Embryonic facial prominence (tissue), 1 donor: ENCODE measurements at regions not wholly inside any gene's neighbourhood (a gene's known extent, or its start where the extent isn't known, plus 50 kb on each side); places are given as distances from the start of the nearest gene placed in this dataset.

Experiments
- DNase-seq: peaks from one replicate; pipeline ENCODE4 v3.0.0-alpha.2; 2016; ENCODE audit errors: extremely low spot score

DNA sequence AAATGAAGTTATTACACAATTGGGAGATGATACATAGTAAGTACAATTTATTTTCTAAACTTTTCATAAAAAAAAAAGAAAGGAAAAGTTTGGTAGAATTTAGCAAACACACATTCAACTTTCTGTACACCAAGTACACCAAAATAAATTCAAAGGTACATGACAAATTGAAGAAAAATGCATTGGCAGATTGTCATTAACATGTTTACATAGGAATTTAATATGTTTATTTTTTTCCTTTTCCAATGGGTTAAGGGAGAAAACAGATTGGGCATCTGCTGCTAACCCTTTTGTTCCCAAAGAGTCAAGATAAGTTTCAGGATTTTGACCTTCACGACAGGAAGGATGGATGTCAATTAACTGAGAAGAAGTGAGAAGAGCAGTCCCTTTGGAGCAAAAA lies 620.4 kb downstream of the XIRP2 start:
- DNase-seq: no peak

- DNase-seq: no peak
Measured at GRCh38 chr2:167506395-167506794, 618.1 kb downstream of the XIRP2 start.

- DNase-seq: no peak
Measured at GRCh38 chr2:167504695-167505094, 616.4 kb downstream of the XIRP2 start.

- DNase-seq: no peak
Measured at GRCh38 chr2:167504061-167504460, 615.8 kb downstream of the XIRP2 start.

- no peak for DNase-seq
Measured at GRCh38 chr2:167501618-167502017, 613.3 kb downstream of the XIRP2 start.

DNA sequence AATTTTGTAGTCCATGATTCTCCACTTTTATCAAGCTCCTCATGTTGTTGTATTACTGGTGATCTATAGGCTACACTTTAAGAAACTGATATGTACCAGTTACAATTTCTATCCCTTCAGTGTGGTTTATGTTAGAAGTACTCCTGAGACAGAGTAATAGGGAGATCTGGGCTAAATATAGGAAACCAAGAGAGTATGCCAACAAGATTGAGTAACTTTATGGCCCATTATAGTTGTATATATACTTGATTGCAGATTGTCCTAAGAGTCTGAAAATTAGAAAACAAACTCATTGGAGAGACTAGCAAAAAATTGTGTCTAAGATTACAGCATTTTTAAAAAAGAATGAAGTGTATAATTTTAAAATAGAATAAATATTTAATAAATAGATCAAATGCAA lies 605.6 kb downstream of the XIRP2 start:
- DNase-seq: no peak

DNA sequence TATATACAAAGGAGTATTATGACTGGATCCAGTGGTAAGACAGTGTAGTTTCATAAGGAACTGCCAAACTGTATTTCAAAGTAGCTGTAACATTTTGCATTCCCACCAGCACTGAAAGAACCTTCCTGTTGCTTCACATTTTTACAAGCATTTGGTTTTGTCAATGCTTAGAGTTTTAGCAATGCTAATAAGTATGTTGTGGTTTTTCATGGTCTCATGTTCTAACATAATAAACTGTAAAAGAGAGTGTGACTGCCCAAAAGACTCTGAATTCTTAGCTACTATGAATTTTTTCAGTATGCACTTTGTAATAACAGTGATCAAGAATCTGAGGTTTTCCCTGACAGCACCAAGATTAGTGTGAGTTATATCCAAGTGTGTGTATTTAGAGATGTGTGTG lies 604.2 kb downstream of the XIRP2 start:
- no peak for DNase-seq

DNA sequence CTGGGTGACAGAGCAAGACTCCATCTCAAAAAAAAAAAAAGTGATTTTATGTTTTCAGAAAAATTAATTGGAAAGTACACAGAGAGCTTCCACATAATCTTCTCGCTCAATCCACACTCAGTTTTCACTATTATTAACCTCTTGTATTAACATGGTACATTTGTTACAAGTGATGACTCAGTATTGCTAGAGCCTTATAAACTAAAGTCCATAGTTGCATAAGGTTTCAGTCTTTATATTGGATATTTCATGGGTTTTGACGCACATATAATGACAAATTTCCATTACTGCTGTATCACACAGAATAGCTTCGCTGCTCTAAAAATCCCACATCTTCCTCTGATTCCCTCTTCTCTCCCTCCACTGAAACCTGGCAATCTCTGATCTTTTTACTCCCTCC lies 603.5 kb downstream of the XIRP2 start:
- DNase-seq: no peak

DNA sequence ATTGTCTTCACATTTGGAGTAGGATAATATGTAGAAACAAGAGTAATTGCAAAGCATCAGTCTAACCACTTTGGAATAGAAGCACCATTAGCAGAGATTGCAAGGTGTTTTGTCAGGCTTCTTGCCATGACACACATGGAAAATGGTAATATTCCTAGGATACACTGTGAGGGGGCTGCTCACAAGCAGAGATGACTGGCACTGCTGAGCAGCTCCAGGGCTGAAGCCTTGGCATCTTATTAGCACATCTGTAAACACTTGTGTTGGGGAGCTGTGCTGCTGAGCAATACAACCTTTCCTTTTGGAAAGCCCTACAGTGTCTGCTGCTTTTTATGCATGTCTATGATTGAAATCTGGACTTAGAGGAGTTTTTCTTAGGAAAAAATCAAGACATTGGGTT lies 602.2 kb downstream of the XIRP2 start:
- no peak for DNase-seq

GRCh38 chr2:167489325-167489724 lies 601.0 kb downstream of the XIRP2 start:
- DNase-seq: peak; percentile 20

GRCh38 chr2:167487728-167488127 lies 599.4 kb downstream of the XIRP2 start:
- DNase-seq: no peak

GRCh38 chr2:167484875-167485274 lies 596.6 kb downstream of the XIRP2 start:
- no peak for DNase-seq

GRCh38 chr2:167480986-167481309 lies 592.7 kb downstream of the XIRP2 start:
- DNase-seq: no peak

DNA sequence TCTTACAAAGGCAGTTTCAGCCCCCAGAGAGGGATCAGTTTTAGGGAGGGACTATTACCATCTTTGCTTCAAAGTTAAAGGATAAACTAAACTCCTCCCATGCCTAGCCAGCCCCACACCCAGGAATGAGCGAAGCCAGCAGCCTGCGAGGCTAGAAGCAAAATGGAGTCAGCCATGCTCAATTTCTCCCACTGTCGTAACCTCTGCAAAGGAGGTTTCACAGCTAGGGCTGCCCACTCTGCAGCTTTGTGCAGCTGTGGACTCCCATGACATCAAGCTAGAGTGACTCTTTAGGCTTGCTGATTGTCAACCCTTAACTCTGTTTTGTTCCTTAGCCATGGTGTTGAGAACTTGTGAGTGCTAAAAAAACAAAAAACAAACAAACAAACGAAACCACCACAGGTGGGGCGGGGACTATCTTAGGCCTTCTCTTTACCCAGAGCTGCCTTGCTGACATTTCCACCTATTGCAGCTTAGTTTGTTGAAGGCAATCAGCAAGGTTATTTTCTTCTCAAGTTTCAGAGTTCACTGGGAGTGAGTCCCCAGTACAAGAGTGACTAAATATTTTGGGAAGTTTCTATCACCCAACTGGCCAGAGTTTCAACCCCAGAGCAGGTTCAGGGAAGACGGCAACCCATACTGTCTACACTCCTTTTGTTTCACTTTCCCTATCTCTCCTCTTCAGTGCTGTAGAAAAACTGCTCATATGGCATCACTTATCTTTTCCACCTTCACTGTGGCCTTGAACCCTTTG lies 592.1 kb downstream of the XIRP2 start:
- DNase-seq: no peak

GRCh38 chr2:167478196-167478595 lies 589.9 kb downstream of the XIRP2 start:
- no peak for DNase-seq

GRCh38 chr2:167475791-167476190 lies 587.5 kb downstream of the XIRP2 start:
- DNase-seq: no peak

DNA sequence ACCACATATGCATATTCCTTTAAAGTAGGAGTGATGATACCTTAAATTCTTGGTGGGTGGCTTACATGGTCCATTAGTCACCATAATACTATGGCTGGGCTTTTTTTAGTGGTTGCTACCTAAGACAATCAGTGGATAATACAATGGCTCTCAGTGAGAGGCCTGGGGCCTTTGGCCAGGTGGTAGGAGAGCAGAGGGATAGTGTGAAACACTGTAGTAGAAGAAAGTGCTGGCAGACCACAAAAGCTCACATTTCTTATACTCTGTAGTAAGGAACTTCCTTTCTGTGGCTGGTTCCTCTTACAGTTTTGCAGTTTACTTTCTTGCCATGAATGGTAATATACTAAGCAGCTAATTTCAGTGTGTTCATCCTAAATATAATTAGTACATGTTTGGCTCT lies 583.5 kb downstream of the XIRP2 start:
- DNase-seq: no peak

GRCh38 chr2:167471332-167471731 lies 583.1 kb downstream of the XIRP2 start:
- DNase-seq: no peak

DNA sequence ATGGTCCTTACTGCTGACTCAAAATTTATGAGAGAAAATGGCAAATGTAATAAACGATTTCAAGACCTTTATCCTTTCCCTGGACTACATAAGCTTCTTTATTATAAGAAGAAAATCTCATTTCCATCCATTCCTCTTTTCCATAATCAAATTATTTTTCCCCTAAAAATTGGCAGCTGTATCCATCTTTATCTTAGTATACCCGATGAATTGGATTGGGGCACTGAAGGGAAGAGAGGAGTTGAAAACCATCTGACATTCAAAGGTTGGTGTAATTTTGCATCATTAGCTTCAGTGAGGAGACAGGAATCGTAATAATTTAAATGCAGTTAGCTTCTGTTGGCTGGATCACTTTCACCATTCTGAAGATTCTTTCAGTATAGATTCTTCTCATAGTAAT lies 574.1 kb downstream of the XIRP2 start:
- DNase-seq: no peak

DNA sequence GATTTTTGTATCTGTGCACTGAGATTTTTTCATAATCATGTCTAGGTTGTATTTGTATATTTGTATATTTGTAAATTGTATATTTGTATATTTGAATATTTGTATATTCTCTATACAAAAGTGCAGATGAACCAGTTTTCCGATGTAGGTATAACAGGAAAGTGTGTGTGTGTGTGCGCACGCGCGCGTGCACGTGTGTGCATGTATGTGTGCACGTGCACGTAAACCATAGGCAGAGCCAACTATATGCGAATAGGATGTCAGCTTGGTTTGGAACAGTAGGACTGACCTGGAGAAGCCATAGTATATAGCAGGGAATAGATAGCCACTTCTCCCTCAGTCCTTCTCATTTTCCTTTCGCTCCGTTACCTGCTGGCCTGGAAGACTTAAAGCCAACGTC lies 565.8 kb downstream of the XIRP2 start:
- no peak for DNase-seq

GRCh38 chr2:167451496-167452289 lies 563.4 kb downstream of the XIRP2 start:
- no peak for DNase-seq

GRCh38 chr2:167450364-167450763 lies 562.1 kb downstream of the XIRP2 start:
- DNase-seq: no peak

DNA sequence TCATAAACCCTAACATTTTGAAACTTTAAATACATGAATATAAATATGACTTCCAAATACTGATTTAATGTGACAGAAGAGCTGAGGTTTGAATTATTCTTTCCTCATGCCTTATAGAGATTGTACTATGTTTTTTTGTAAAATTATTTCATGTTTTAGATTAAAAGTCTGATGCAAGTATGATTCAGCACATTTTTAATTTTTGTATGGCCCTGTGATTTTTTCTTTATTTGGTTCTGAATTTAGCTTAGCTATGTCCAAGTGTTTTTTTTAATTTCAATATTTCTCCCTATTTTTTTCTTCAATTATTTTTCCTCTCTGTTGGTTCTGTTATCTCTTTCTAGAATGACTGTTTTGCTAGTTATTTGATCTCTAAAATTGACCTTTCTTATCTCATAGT lies 552.1 kb downstream of the XIRP2 start:
- DNase-seq: no peak

DNA sequence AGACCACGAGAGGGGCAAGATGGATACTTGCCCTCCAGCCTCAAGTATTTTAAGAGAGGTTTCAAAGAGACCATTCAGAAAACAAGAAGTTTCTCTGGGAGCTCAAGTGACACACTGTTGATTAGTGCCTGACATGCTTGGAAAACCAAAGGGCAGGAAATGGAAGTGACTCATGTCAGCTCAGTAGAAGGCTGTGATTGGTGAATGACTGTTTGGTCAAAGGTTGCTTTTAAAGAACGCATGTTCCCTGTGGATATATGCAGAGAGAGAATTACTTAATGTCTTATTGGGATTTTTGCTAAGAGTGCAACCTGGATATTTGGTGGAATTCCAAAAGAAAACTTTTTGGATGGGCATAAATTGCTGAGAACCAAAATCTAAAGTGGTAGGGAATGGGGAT lies 549.9 kb downstream of the XIRP2 start:
- no peak for DNase-seq
